ENCODE measurements at regions not wholly inside any gene's neighbourhood (a gene's known extent, or its start where the extent isn't known, plus 50 kb on each side); places are given as distances from the start of the nearest gene placed in this dataset.

- intact Hi-C loops (cut with micrococcal nuclease): no loop called here
- DNase-seq (no peak), ATAC-seq (no peak)
Observed at GRCh38 chr6:14936861-14937260, 309.0 kb upstream of the JARID2 start.

DNA sequence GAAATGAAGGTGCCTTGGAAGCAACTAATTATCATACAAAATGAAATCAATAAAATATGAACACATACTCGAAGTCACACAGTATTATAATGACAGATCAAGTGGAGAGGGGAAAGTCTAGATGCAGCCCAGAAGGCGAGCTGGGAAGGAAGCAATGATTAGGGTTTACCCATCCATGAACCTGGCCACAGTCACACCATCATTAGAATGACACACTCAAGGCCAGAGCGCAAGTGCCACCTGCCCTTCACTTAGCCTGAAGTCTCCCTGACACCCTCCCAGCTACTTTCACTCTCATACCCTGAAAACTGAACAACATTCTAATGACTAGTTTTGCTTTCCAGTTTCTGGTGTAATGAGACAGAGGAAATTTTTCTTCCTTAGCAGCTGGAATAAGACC is 302.8 kb upstream of the JARID2 start:
- ATAC-seq (no peak), DNase-seq (no peak)
- intact Hi-C loops (cut with micrococcal nuclease): no loop called here

DNA sequence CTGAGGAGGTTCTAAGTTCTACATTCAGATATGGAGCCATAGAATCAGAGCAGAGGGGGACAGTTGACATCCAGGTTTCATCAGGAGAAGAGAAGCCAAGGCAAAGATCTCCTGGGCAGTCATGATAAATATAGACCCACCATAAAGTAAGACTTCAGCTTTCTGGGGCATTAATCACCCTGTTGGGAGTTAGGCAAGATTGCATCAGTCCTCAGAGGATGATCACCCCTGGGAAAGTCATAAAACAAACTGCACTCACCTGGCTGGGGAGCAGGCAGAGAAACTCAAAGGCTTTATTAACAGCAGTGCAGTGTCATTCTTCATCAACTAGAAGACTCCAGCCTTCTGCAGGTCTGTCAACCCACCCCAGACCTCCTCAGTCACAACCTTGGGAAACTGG is 301.3 kb upstream of the JARID2 start:
- DNase-seq (no peak), ATAC-seq (no peak)
- intact Hi-C loops (cut with micrococcal nuclease): no loop called here

GRCh38 chr6:14945461-14946185 is 300.2 kb upstream of the JARID2 start:
- intact Hi-C loops (cut with micrococcal nuclease): no loop called here
- ATAC-seq: no peak
- DNase-seq: no peak

DNA sequence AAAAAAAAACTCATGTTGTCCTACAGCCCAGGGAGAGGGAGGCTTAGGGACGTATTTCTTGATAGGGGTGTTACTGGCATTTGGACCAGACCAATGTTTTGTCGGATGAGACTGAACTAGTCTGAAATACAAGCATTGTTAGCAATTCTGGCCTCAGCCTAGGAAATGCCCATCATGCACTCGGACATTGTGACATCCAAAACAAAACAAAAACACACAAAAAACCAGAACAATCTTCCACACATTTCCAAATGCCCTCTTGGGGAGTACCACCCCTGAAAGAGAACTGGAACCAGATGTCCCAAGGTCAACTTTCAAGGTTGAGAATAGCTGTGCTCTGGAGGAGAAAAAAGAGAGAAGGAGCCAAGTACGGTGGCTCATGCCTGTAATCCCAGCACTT is 299.1 kb upstream of the JARID2 start:
- DNase-seq (no peak), ATAC-seq (no peak)
- intact Hi-C loops (cut with micrococcal nuclease): no loop called here

GRCh38 chr6:14948586-14949245 is 297.2 kb upstream of the JARID2 start:
- no peak for DNase-seq
- intact Hi-C loops (cut with micrococcal nuclease): no loop called here
- ATAC-seq: no peak

GRCh38 chr6:14950103-14950969 is 295.5 kb upstream of the JARID2 start:
- intact Hi-C loops (cut with micrococcal nuclease): no loop called here
- DNase-seq (no peak), ATAC-seq (no peak)

GRCh38 chr6:14950970-14951276 is 294.9 kb upstream of the JARID2 start:
- intact Hi-C loops (cut with micrococcal nuclease): no loop called here
- ATAC-seq: no peak
- no peak for DNase-seq

- ATAC-seq (no peak), DNase-seq (no peak)
- intact Hi-C loops (cut with micrococcal nuclease): no loop called here
Observed at GRCh38 chr6:14951704-14952103, 294.2 kb upstream of the JARID2 start.

DNA sequence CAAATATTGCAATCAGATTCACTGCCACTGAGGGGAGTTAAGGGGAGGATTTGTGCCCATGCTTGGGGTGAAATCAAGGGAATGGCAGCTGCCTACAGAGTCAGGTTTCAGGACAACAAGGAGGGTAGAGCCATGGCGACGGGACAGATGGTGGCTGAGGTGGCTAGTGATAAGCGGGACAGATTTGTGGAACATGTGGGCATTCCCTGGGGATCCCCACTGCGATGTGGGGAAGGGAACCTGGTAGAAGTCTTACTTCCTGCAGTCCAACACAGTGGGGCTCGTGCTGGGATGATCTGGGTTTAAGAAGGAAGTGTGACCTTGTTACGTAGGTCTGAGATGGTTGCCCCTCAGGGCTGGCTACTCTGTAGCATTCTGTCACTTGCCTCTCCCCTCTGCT is 292.0 kb upstream of the JARID2 start:
- intact Hi-C loops (cut with micrococcal nuclease): no loop called here
- no peak for ATAC-seq
- DNase-seq: no peak

DNA sequence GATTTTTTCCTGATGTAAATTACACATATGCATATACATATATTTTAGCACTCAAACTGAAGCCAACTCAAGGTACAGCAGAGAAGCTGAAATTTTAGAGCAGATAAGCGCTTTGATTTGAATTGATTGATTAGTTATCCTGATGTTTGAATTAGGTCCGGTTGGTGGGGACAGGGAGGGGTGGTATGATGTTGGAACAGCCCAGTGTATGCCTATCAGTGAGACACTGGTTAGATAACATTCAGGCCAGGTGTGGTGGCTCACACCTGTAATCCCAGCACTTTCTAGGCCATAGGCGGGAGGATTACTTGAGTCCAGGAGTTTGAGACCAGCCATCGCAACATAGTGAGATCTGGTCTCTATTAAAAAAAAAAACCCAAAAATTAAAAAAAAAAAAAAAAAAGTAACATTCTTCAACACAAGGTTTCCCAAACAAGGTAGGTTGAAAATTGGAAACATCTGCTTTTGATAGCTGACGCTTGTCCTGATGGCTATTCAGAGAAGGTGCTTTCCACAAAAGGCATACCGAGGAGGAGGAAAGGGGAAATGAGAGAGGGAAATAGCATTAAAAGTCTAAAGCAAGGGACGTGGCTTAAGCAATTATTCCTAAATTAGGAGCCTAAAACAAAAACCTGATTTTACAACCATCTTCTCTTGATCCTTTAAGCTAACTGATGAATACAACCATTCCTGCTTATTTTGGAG is 288.4 kb upstream of the JARID2 start:
- no peak for ATAC-seq
- no peak for DNase-seq
- intact Hi-C loops (cut with micrococcal nuclease): no loop called here

- DNase-seq: no peak
- intact Hi-C loops (cut with micrococcal nuclease): no loop called here
Observed at GRCh38 chr6:14959324-14959885, 286.5 kb upstream of the JARID2 start.

GRCh38 chr6:14964556-14965270 is 281.2 kb upstream of the JARID2 start:
- no peak for ATAC-seq

More at GRCh38 chr6:14959324-14959885, 286.5 kb upstream of the JARID2 start:
- ATAC-seq: no peak

GRCh38 chr6:14965424-14966075 is 280.3 kb upstream of the JARID2 start:
- intact Hi-C loops (cut with micrococcal nuclease): no loop called here
- DNase-seq: no peak
- ATAC-seq: no peak

More at GRCh38 chr6:14964556-14965270, 281.2 kb upstream of the JARID2 start:
- intact Hi-C loops (cut with micrococcal nuclease): no loop called here
- no peak for DNase-seq

- ATAC-seq: no peak
- intact Hi-C loops (cut with micrococcal nuclease): no loop called here
Observed at GRCh38 chr6:14966096-14966905, 279.6 kb upstream of the JARID2 start.

DNA sequence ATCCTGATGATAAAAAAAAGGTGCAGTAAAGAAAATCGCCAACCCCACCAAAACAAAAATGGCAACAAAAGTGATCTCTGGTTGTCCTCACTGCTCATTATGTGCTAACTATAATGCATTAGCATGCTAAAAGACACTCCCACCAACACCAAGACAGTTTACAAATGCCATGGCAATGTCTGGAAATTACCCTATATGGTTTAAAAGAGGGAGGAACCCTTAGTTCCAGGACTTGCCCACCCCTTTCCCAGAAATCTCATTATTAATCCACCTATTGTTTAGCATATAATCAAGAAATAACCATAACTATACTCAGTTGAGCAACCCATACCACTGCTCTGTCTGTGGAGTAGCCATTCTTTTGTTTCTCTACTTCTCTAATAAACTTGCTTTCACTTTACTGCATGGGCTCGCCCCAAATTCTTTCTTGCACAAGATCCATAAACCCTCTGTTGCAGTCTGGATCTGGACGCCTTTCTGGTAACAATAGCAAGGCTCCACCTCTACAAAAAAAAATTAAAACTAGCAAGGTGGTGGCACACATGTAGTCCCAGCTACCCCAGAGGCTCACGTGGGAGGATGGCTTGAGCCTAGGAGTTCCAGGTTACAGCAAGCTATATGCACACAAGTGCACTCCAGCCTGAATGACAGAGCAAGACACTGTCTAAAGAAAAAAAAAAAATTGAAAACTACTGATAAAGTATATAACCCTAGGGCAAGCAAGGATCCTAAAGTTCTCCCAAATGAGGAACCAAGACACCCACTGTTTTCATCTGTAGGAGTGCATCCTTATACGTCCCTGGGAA is 278.8 kb upstream of the JARID2 start:
- DNase-seq (no peak), ATAC-seq (no peak)
- intact Hi-C loops (cut with micrococcal nuclease): no loop called here

More at GRCh38 chr6:14966096-14966905, 279.6 kb upstream of the JARID2 start:
- DNase-seq: no peak
